HuH-7.5 (cell line): ENCODE measurements at regions not wholly inside any gene's neighbourhood (a gene's known extent, or its start where the extent isn't known, plus 50 kb on each side); places are given as distances from the start of the nearest gene placed in this dataset.

ENCODE experiments used
- DNase-seq: peaks from one replicate; pipeline ENCODE4 v3.0.0; 2011; ENCODE audit warnings: low spot score

GRCh38 chr20:39910536-39910935, 778.5 kb downstream of the MAFB start:
- DNase-seq, result no peak

- DNase-seq, result no peak
Observed at GRCh38 chr20:39909447-39909846, 779.6 kb downstream of the MAFB start.

- DNase-seq, result no peak
Observed at GRCh38 chr20:39904476-39905112, 784.4 kb downstream of the MAFB start.

- no peak for DNase-seq
Observed at GRCh38 chr20:39903806-39904465, 785.1 kb downstream of the MAFB start.

- no peak for DNase-seq
Observed at GRCh38 chr20:39899881-39900280, 789.2 kb downstream of the MAFB start.

GRCh38 chr20:39898467-39898852, 790.6 kb downstream of the MAFB start:
- DNase-seq, result no peak

- DNase-seq, result no peak
Observed at GRCh38 chr20:39897781-39898466, 791.1 kb downstream of the MAFB start.

GRCh38 chr20:39897058-39897457, 792.0 kb downstream of the MAFB start:
- no peak for DNase-seq

GRCh38 chr20:39894067-39894466, 795.0 kb downstream of the MAFB start:
- no peak for DNase-seq

GRCh38 chr20:39893003-39893685, 795.9 kb downstream of the MAFB start:
- no peak for DNase-seq

GRCh38 chr20:39890697-39891096, 798.3 kb downstream of the MAFB start:
- no peak for DNase-seq

- no peak for DNase-seq
Observed at GRCh38 chr20:39888310-39888709, 800.7 kb downstream of the MAFB start.

GRCh38 chr20:39886650-39887190, 802.3 kb downstream of the MAFB start:
- DNase-seq, result no peak

GRCh38 chr20:39885975-39886649, 802.9 kb downstream of the MAFB start:
- no peak for DNase-seq

- no peak for DNase-seq
Observed at GRCh38 chr20:39882806-39883205, 806.2 kb downstream of the MAFB start.

- DNase-seq, result no peak
Observed at GRCh38 chr20:39880890-39881289, 808.1 kb downstream of the MAFB start.

- DNase-seq, result no peak
Observed at GRCh38 chr20:39879296-39879695, 809.7 kb downstream of the MAFB start.

- no peak for DNase-seq
Observed at GRCh38 chr20:39878809-39879208, 810.2 kb downstream of the MAFB start.

- DNase-seq, result no peak
Observed at GRCh38 chr20:39878320-39878719, 810.7 kb downstream of the MAFB start.

- DNase-seq, result no peak
Observed at GRCh38 chr20:39877788-39878187, 811.2 kb downstream of the MAFB start.

GRCh38 chr20:39876976-39877635, 811.9 kb downstream of the MAFB start:
- DNase-seq, result no peak
